ENCODE measurements at regions not wholly inside any gene's neighbourhood (a gene's known extent, or its start where the extent isn't known, plus 50 kb on each side); places are given as distances from the start of the nearest gene placed in this dataset.

DNA sequence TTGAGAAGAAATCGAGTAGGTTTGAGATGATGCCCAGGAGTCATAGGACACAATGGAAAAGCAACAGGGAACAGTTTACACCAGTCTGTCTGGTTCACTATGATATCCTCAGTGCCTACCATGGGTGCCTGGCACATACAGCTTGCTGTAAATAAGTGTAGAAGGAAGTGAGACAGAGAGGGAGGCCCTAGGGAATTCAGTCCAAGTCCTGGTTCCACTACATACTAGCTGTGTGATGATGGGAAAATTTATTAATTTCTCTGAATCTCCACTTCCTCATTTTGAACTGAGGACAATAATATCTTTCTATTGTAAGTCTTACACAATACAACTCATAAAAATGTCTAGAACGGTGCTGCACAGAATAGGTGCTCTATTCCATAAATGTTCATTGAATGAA, 53.3 kb upstream of the LYRM9 start:
- TF ChIP-seq, protein P1, sequence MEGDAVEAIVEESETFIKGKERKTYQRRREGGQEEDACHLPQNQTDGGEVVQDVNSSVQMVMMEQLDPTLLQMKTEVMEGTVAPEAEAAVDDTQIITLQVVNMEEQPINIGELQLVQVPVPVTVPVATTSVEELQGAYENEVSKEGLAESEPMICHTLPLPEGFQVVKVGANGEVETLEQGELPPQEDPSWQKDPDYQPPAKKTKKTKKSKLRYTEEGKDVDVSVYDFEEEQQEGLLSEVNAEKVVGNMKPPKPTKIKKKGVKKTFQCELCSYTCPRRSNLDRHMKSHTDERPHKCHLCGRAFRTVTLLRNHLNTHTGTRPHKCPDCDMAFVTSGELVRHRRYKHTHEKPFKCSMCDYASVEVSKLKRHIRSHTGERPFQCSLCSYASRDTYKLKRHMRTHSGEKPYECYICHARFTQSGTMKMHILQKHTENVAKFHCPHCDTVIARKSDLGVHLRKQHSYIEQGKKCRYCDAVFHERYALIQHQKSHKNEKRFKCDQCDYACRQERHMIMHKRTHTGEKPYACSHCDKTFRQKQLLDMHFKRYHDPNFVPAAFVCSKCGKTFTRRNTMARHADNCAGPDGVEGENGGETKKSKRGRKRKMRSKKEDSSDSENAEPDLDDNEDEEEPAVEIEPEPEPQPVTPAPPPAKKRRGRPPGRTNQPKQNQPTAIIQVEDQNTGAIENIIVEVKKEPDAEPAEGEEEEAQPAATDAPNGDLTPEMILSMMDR (IDR thresholded peaks at IDR 0.05) = no peak
- no peak for TF ChIP-seq POLR2A (IDR thresholded peaks at IDR 0.05)
